ENCODE measurements at regions not wholly inside any gene's neighbourhood (a gene's known extent, or its start where the extent isn't known, plus 50 kb on each side); places are given as distances from the start of the nearest gene placed in this dataset.

- TF ChIP-seq CTCF (IDR thresholded peaks at IDR 0.05 in 8 of 11, conservative IDR thresholded peaks at IDR 0.05 in 3 of 11) (no peak), POLR2A (IDR thresholded peaks at IDR 0.05) (no peak)
These were observed 138.1 kb upstream of the EEPD1 start for GRCh38 chr7:36014961-36015360.

Measured in spleen (tissue), 7 donors.